ENCODE measurements at regions not wholly inside any gene's neighbourhood (a gene's known extent, or its start where the extent isn't known, plus 50 kb on each side); places are given as distances from the start of the nearest gene placed in this dataset.

- H3K27ac ChIP-seq: no peak overlapping the region
- TF ChIP-seq CTCF (conservative IDR thresholded peaks at IDR 0.05; ENCODE audit: low read depth): no peak
- ChIA-PET POLR2A (ENCODE audit: low non-redundant PET) (no interaction called here), CTCF (interaction anchor here (0.8 kb wide), 1 partner anchor 11 kb away, joined by 4 read pairs; no protein-coding TSS in a partner anchor)
- DNase-seq (ENCODE audit: low spot score): no peak
These were observed 385.0 kb downstream of the INSC start for GRCh38 chr11:15499674-15500073.

- DNase-seq (ENCODE audit: low spot score): no peak
- ChIA-PET POLR2A (ENCODE audit: low non-redundant PET) (no interaction called here), CTCF (interaction anchor here (0.5 to 0.8 kb wide), 3 partner anchors 12 to 1113 kb away, joined by 3 to 4 read pairs (median 4); no protein-coding TSS in a partner anchor)
- no peak overlapping the region for H3K27ac ChIP-seq
- no peak for TF ChIP-seq CTCF (conservative IDR thresholded peaks at IDR 0.05; ENCODE audit: low read depth)
These were observed 385.9 kb downstream of the INSC start for GRCh38 chr11:15500643-15501042.

GRCh38 chr11:15501566-15501965, 386.8 kb downstream of the INSC start:
- DNase-seq (ENCODE audit: low spot score): no peak
- CTCF ChIA-PET: no interaction called here
- POLR2A ChIA-PET (ENCODE audit: low non-redundant PET): no interaction called here

GRCh38 chr11:15505155-15505554, 390.4 kb downstream of the INSC start:
- no peak for TF ChIP-seq CTCF (conservative IDR thresholded peaks at IDR 0.05; ENCODE audit: low read depth)
- no peak for DNase-seq (ENCODE audit: low spot score)
- no peak overlapping the region for H3K27ac ChIP-seq
- CTCF ChIA-PET: no interaction called here
- POLR2A ChIA-PET (ENCODE audit: low non-redundant PET): no interaction called here

More at GRCh38 chr11:15501566-15501965, 386.8 kb downstream of the INSC start:
- TF ChIP-seq CTCF (conservative IDR thresholded peaks at IDR 0.05; ENCODE audit: low read depth): no peak
- no peak overlapping the region for H3K27ac ChIP-seq

- DNase-seq (ENCODE audit: low spot score): no peak
- POLR2A ChIA-PET (ENCODE audit: low non-redundant PET): no interaction called here
These were observed 392.9 kb downstream of the INSC start for GRCh38 chr11:15507592-15507991.

GRCh38 chr11:15509082-15509481, 394.4 kb downstream of the INSC start:
- DNase-seq (ENCODE audit: low spot score): no peak
- no peak for TF ChIP-seq CTCF (conservative IDR thresholded peaks at IDR 0.05; ENCODE audit: low read depth)
- no peak overlapping the region for H3K27ac ChIP-seq
- POLR2A ChIA-PET (ENCODE audit: low non-redundant PET): no interaction called here
- CTCF ChIA-PET: no interaction called here

More at GRCh38 chr11:15507592-15507991, 392.9 kb downstream of the INSC start:
- TF ChIP-seq CTCF (conservative IDR thresholded peaks at IDR 0.05; ENCODE audit: low read depth): no peak
- H3K27ac ChIP-seq: no peak overlapping the region
- CTCF ChIA-PET: interaction anchor here (0.6 kb wide), 1 partner anchor 1289 kb away, joined by 3 read pairs; no protein-coding TSS in a partner anchor

Data from RWPE1 (cell line).